Activated CD4-positive, alpha-beta T cell treated with anti-CD3 and anti-CD28 coated beads, Interleukin-2, amount 50 U/mL, for 4 hours (primary cell): ENCODE measurements at regions not wholly inside any gene's neighbourhood (a gene's known extent, or its start where the extent isn't known, plus 50 kb on each side); places are given as distances from the start of the nearest gene placed in this dataset.
"Not testable (repeated sequence)": the region's sequence is repeated elsewhere in the genome, so short reads cannot be mapped to it uniquely, and the experiment has no call there.

Source experiments
- DNase-seq, 2 experiments: peaks; one replicate each; pipeline ENCODE4 v3.0.0-alpha.2; 2020

- not testable (repeated sequence) for DNase-seq
Measured at GRCh38 chr10:47622719-47623118, 99.3 kb upstream of the AGAP9 start.

DNA sequence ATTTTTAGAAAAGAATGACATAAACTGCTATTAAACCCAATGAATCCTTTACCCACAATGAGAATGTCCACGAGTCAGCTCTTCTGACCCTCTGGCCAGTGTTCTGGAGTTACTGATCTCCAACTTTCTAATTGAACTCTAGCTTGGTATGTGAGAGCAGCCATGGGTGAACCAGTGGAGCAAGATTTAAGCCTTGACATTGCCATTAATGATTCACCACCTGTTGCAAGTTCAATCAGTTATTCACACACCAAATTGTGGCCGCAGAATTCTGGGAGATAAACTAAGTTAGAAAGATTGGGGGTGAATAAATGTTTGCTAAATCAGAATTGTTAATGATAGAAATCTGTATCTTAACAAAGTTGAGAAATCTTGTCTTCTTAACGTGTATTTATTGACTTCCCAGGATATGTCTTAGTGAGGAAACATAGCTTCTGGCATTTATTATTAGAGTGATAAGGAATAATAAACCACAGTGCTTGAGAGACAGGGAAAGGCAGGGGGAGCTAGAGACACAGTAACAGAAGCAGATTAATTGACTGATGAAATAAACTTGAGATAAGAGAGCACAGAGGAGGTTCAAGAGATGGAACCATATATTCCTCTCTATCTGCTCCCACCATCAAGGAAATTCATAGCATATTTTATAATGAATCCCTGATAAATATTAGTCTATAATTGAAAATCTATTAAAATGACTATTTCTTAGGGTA is 96.0 kb upstream of the AGAP9 start:
- DNase-seq = not testable (repeated sequence)

DNA sequence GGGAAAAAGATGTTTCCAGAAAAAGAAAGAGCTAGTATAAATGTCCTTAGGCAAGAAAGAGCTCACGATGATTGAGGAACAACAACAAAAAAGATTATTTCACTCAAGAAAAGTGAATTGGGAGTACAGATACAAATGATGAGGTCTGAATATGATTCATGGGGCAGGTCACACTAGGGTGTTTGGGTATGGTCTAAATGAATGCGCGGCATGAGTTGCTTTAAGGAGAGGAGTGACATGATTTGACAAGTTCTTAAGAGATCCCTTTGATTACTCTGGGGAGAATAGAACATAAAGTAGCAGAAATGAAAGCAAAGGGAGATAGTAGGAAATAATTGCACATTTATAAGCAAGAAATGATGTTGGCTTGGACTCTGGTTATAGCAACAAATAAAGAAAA is 85.9 kb upstream of the AGAP9 start:
- not testable (repeated sequence) for DNase-seq

- DNase-seq = not testable (repeated sequence)
Measured at GRCh38 chr10:47605791-47606773, 82.6 kb upstream of the AGAP9 start.

- not testable (repeated sequence) for DNase-seq
Measured at GRCh38 chr10:47600604-47601003, 77.2 kb upstream of the AGAP9 start.

DNA sequence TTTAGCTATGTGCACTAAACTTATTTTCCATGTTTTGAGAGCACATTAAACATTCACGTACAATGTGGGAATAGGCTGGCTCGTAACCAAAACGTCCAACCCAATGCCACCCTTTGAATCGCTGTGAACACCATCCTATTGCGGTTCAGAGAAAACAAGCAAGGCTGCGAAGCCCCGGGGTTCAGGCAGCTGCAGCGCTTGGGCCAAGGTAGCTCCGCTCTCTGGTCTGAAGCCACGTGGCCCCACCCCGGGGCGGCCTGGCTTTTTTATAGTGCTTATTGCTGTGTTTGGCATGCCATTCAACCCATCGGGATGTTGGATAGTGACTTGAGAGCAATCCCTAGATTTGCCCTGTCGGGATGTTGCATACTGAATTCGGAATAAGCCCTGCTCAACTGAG is 76.7 kb upstream of the AGAP9 start:
- not testable (repeated sequence) for DNase-seq

DNA sequence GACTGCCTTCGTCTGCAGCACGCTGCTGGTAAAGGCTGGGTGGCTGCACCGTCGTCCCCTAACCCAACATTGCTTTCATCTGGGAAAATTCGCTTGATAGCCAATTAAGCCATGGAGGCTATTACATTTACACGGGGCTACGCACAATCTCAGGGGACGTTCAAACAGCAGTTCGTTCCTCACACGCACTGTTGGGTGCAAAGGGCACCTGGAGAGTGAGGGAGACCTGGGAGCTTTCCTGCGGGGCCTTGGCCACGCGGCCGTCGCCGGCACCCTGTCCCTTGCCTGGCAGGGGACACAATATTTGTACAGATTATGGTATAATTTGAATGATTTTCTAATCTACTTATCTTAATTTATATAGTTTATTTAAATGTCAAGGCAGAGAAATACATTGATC is 76.2 kb upstream of the AGAP9 start:
- not testable (repeated sequence) for DNase-seq

DNA sequence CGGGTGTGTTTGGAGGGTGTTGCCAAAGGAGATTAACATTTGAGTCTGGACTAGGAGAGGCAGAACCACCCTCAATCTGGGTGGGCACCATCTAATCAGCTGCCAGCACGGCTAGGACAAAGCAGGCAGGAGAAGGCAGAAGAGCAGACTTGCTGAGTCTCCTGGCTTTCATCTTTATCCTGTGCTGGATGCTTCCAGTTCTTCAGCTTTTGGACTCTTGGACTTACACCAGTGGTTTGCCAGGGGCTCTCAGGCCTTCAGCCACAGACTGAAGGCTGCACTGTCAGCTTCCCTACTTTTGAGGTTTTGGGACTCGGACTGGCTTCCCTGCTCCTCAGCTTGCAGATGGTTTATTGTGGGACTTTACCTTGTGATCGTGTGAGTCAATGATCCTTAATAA is 70.4 kb upstream of the AGAP9 start:
- not testable (repeated sequence) for DNase-seq

DNA sequence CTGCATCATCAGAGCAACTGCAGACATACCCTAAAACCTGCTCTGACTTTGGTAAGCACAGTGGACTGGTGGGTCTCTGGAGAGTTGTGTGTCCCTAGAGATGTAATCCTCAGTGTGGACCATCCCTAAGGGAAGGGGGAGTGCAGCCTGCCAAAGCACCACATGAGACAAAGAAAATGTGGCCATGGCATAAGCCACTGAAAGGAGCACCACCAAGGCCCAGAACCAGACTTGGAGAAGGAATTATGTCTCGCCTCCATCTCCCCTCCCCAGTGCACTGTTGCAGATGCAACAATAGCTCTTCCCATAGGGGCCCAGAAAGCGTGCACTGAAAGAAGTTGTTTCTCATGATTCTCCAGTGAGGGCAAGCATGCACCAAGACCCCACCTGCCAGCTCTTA is 69.7 kb upstream of the AGAP9 start:
- DNase-seq = not testable (repeated sequence)

DNA sequence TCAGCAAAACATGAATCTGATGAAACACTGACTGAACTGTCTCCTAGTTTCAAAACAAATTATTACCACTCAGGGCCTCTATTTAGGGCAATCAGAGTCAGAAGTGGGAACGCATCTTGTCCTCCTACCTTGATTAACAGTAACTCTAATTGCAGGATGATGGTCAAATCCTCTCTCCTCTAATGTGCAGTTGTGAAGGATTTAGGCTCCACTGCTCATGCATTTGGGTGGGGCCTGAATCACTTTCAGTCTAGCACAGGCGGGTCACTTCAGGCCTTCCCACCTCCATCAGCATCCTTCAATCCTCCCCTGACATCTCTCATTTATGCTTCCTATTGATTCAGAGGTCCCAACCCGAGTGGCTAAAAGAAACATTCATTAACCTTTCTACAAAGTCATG is 67.5 kb upstream of the AGAP9 start:
- not testable (repeated sequence) for DNase-seq

DNA sequence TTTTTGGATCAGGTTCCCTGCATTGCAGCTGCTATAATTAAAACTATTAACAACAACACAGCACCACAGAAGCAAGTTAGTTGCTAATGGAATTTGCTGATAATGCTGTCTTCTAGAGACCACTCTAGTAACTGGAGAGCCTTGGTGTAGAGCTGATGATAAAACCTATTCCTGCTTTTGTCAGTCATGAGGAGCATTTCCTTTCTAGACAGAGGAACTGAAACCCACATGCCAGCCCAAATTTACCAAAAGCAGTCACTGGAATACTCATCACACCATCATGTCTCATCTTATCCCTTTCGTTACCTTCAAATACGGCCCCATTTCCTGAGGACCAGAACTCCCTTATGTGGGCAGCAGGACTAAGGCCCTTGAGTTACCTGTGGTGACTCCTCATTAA is 67.1 kb upstream of the AGAP9 start:
- not testable (repeated sequence) for DNase-seq

DNA sequence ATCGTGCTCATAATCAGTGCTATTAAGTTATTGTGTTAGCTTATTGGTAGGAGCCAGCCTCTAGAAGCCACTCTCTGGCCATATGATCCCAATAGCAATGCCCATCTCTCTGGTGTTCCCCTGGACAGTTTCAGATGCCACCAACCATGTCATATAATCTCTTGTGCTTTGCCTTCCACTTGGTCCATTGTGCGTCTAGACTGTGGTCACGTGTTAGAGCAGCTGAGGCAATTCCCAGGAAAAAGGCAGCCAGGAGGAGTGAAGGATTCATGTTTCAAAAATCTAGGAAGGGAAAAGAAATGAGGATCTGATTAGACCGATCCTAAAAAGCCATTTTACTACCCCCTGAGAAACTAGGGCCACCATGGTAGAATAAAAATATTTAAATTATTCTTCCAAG is 58.6 kb upstream of the AGAP9 start:
- DNase-seq = not testable (repeated sequence)

DNA sequence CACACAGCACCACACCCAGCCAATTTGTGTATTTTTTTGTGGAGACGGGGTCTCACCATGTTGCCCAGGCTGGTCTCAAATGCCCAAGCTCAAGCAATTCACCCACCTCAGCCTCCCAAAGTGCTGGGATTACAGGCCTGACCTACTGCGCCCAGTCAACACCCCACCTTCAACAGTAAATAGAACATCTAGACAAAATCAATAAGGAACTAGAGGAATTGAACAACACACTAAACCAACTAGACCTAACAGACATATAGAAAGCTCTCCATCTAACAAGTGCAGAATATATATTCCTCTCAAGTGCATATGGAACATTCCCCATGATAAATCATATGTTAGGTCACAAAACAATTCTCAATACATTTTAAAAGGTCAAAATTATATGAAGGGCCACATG is 56.6 kb upstream of the AGAP9 start:
- DNase-seq = not testable (repeated sequence)

GRCh38 chr10:47578547-47578946 is 55.1 kb upstream of the AGAP9 start:
- not testable (repeated sequence) for DNase-seq
